ENCODE measurements at regions not wholly inside any gene's neighbourhood (a gene's known extent, or its start where the extent isn't known, plus 50 kb on each side); places are given as distances from the start of the nearest gene placed in this dataset.

DNA sequence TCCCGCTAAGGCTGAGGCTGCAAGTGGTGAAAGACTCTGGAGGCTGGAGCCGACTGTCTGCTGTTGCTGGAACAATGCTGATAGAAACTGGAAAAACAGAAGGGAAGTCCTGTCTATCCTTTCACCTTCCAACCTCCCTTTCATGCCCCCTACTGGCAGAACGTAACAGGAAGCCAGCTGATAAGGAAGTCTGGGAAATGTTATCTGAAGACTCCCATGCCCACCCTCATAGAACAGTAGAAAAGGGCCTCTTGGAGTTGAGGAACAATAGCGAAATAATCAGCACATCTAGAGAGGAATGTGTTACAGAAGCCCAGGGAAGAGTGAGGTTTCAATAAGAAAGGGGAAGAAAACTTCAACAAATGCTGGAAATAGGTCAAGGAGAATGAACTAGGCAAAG is 117.1 kb upstream of the DKK2 start:
- Mint-ChIP-seq H3K27ac (no peak overlapping the region), H3K4me1 (no peaks in the 10 kb centered on the region), H3K9me3 (peaks cover 0 to 7% (median 0%) of the 10 kb centered on the region in 7 donors), H3K27me3 (ENCODE audit: low read depth in 3 of 3) (peaks cover 0 to 2% (median 0%) of the 10 kb centered on the region in 3 donors), H3K4me3 (no peak overlapping the region), H3K36me3 (no peaks in the 10 kb centered on the region)
- intact Hi-C loops (cut with micrococcal nuclease), result no loop called here
- peak; percentile 19 for TF ChIP-seq CTCF (IDR thresholded peaks at IDR 0.05)
- Histone ChIP-seq H3K36me3 (replicated peaks in 1 of 2; ENCODE audit: control insufficient read depth in 1 of 2, insufficient read depth in 2 of 2, low read length in 2 of 2) (no peaks in the 10 kb centered on the region), H3K27ac (ENCODE audit: low read depth in 1 of 2, low read length in 2 of 2) (no peak overlapping the region), H3K79me2 (ENCODE audit: insufficient read depth, low read length) (no peaks in the 10 kb centered on the region), H3K9me3 (replicated peaks in 1 of 2; ENCODE audit: control insufficient read depth in 1 of 2, insufficient read depth in 1 of 2, low read length in 2 of 2) (no peaks in the 10 kb centered on the region), H4K20me1 (ENCODE audit: insufficient read depth, low read length) (no peaks in the 10 kb centered on the region), H3K4me1 (ENCODE audit: control insufficient read depth in 1 of 2, insufficient read depth in 2 of 2, low read length in 2 of 2) (no peaks in the 10 kb centered on the region), H2AFZ (ENCODE audit: insufficient read depth, low read depth, low read length, poor library complexity, severe bottlenecking) (no peak overlapping the region), H3K9ac (ENCODE audit: insufficient read depth, low read length, poor library complexity, severe bottlenecking) (no peak overlapping the region), H3K27me3 (ENCODE audit: control insufficient read depth in 2 of 2, insufficient read depth in 2 of 2, low read length in 2 of 2) (no peaks in the 10 kb centered on the region), H3K4me2 (replicated peaks; ENCODE audit: extremely low read depth, low read length, poor library complexity, severe bottlenecking) (no peak overlapping the region), H3K4me3 (replicated peaks in 1 of 3; ENCODE audit: low read depth in 2 of 3, low read length in 3 of 3) (no peak overlapping the region)
- no peak for DNase-seq
- no CpG with 5 or more reads among the region's 4 CpGs for WGBS (ENCODE audit: insufficient coverage)

GRCh38 chr4:107151173-107151572 is 115.1 kb upstream of the DKK2 start:
- H3K27ac Mint-ChIP-seq, result no peak overlapping the region
- Histone ChIP-seq H3K9ac (ENCODE audit: insufficient read depth, low read length, poor library complexity, severe bottlenecking) (no peak overlapping the region), H3K27me3 (ENCODE audit: control insufficient read depth in 2 of 2, insufficient read depth in 2 of 2, low read length in 2 of 2) (no peaks in the 10 kb centered on the region), H3K27ac (ENCODE audit: low read depth in 1 of 2, low read length in 2 of 2) (no peak overlapping the region), H3K9me3 (replicated peaks in 1 of 2; ENCODE audit: control insufficient read depth in 1 of 2, insufficient read depth in 1 of 2, low read length in 2 of 2) (no peaks in the 10 kb centered on the region), H2AFZ (ENCODE audit: insufficient read depth, low read depth, low read length, poor library complexity, severe bottlenecking) (no peak overlapping the region), H3K4me1 (ENCODE audit: control insufficient read depth in 1 of 2, insufficient read depth in 2 of 2, low read length in 2 of 2) (no peaks in the 10 kb centered on the region), H3K79me2 (ENCODE audit: insufficient read depth, low read length) (no peaks in the 10 kb centered on the region), H4K20me1 (ENCODE audit: insufficient read depth, low read length) (no peaks in the 10 kb centered on the region), H3K36me3 (replicated peaks in 1 of 2; ENCODE audit: control insufficient read depth in 1 of 2, insufficient read depth in 2 of 2, low read length in 2 of 2) (no peaks in the 10 kb centered on the region), H3K4me3 (replicated peaks in 1 of 3; ENCODE audit: low read depth in 2 of 3, low read length in 3 of 3) (no peak overlapping the region), H3K4me2 (replicated peaks; ENCODE audit: extremely low read depth, low read length, poor library complexity, severe bottlenecking) (no peak overlapping the region)
- intact Hi-C loops (cut with micrococcal nuclease), result no loop called here
- H3K27me3 Mint-ChIP-seq (ENCODE audit: low read depth in 3 of 3), result peaks cover 0 to 2% (median 0%) of the 10 kb centered on the region in 3 donors
- peaks cover 0 to 7% (median 0%) of the 10 kb centered on the region in 7 donors for H3K9me3 Mint-ChIP-seq
- H3K36me3 Mint-ChIP-seq, result no peaks in the 10 kb centered on the region
- H3K4me1 Mint-ChIP-seq, result no peaks in the 10 kb centered on the region
- DNase-seq, result no peak
- no peak overlapping the region for H3K4me3 Mint-ChIP-seq
- TF ChIP-seq CTCF (IDR thresholded peaks at IDR 0.05), result no peak
- no CpG with 5 or more reads among the region's 1 CpG for WGBS (ENCODE audit: insufficient coverage)
